Mucosa of gallbladder (tissue), 1 donor: ENCODE measurements at regions not wholly inside any gene's neighbourhood (a gene's known extent, or its start where the extent isn't known, plus 50 kb on each side); places are given as distances from the start of the nearest gene placed in this dataset.

ENCODE experiments used
- DNase-seq: peaks from one replicate; pipeline ENCODE4 v3.0.0-alpha.2; 2020; ENCODE audit warnings: low spot score
- donor health status: DM: no; HTN: no; CAD: no.

DNA sequence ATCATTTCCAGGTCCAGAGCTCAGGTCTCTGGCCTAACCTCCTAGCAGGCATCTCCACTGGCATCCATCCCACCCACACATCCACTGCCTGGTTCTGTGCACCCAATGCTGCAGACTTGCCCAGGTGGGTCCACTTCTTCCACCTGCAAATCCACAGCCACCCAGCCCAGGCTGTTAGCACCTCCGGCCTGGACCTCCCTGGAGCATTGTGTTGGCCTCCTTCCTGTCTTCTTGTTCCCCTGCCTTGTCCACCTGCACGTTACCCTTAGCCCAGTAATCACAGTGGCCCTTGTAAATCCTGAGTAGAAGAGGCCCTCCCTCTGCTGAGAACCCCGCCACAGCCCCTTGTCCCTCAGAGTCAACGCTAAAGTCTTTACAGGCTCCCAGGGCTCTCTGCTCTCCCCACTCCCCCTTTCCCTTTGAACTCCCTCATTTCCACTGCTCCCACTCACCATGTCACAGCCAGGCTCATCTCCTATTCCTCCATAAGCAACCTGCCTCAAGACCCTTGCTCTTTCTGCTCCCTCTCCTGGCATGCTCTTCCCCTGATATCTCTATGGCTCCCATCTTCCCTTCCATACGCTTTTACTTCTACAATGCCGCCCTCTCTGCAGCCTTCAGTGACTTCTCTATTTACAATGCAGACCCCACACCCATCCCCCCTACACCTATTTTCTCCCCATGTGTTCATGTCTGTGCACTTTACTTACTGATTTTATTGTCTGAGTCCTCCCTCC is 288.8 kb downstream of the FOXL1 start:
- DNase-seq: no peak

DNA sequence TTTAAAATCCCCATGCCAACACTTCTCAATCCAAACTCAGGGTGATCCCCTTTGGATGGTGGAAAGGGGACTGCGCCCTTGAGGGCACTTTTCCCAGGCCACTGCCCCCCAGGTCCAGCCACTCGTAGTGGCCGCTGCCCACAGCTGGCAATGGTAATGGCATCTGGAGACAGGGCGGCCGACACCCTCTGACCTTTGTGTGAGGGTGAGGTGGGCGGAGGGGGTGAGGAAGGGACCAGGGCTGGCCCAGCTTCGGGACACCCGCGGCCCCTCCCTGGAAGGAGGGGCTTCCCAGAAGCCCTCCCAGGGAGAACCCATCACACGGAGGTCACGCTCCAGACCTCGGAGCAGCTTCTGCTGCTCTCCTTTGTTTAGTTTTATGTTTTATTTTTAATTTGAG is 289.7 kb downstream of the FOXL1 start:
- no peak for DNase-seq

DNA sequence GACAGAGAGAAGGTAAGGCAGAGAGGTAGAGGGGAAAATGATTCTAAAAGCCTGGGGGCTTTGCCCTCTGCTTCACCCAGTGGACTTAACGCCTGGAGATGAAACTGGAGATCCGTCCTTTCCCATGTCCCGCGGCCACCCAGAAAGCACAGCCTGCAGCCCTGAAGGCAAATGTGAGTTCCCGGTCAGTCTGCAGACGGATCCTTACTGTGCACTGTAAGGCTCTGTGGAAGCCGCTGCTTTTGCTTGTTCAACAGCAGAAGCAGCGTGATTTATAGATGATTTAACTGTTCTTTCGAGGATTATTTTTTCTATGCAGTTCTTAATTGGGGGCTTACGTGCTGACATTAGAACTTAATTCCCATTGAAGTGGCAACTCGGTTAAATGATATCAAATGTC is 290.4 kb downstream of the FOXL1 start:
- no peak for DNase-seq

DNA sequence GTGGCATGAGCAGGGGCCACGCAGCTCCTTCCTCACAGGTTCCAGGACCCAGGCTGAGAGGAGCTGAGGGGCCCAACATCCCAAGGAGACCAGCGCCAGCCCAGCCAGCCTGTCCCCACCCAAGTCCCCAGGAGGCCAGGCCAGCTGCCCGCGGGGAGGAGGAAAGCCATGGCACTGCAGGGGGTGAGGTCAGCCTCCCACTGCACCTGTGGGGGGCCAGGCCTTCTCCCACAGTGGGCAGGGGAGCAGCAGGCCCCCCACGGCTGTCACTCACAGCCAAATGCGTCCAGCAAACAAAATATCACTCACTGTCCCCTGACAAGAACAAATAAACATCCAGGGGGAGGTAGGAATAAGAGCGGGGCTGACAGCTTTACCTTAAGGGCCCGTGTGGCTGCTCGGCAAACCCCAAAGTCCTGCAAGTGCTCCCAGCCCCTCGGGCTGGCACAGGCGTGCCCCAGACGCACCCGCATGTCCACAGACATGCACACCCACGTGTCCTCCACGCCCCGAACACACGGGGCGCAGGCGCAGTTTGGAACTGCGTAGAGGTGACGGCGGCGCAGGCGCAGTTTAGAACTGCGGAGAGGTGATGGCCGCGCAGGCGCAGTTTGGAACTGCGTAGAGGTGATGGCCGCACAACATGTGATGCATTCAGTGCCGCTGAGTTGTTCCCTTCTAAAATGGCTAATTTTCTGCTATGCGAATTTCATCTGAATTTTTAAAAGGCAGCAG is 291.1 kb downstream of the FOXL1 start:
- no peak for DNase-seq

DNA sequence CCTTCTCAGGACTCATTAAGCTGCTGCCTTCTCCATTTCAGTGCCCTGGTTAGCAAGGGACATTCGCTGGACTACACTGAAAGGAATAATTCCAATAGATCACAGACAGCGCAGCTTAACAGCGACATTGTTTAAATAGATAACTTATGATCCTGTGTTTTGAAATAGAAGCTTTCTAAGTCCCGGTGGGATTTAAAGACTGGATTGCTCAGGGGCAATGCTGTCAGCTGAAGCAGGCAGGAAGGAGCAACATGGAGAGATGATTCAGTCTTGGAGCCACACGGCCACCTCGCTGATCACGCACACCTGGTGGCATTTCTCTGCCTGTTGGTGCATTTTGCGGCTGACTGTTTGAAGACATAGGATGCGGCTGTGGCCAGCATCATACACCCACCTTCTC is 292.0 kb downstream of the FOXL1 start:
- no peak for DNase-seq

DNA sequence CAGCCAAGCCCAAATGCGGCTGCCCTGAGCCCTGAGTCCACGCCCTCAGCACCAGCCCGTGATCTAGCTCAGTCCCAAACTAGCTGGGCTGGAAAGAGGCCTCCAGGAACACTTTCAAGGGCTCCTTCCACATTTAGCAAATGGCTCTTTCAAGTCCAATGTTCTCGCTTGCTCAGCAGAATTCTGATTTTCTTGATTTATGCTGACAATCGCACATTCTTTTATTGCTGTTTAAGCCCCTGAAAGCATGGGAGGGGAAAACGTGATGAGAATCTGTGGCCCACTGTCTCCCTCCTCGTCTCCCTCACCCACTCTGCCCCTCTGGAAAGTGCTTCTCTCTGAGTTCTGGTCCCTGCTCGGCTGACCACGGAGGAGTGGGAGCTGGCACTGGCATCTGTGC is 293.8 kb downstream of the FOXL1 start:
- DNase-seq: no peak

DNA sequence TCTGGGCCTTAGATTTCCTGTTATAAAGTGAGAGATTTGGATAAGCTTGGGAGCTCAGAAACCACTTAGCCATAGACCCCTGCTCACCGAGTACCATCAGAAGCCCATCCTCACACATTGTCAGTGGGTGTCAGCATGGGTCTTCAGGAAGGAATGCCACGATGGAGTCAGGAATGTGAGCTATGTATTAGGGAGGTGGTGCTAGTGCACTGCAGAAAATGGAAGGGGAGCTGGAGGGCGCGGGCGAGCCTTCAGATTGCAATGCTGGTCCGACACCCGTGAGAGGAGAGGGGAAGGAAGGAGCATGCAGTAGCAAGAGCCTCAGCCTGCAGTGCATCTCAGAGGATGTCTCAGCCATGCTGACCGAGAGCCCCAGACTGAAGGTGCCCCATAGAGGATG is 294.5 kb downstream of the FOXL1 start:
- no peak for DNase-seq

DNA sequence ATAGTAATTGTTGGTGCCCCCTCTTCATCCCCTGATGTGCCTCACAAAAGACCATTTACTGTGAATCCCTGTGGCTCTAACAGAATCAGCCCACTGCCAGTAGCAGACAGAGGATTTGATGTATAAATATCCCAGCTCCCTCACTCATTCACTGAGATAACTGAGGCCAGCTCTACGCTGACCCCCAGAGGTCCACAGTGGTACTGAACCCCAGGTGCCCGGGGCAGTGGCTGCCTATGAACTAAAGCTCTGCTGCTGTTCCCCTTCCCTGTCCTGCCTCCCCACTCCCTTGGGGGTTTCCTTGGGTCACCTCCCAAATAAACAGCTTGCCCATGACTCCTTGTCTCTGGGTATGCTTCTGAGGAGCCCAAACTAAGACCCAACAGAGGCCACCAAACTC is 295.8 kb downstream of the FOXL1 start:
- no peak for DNase-seq

DNA sequence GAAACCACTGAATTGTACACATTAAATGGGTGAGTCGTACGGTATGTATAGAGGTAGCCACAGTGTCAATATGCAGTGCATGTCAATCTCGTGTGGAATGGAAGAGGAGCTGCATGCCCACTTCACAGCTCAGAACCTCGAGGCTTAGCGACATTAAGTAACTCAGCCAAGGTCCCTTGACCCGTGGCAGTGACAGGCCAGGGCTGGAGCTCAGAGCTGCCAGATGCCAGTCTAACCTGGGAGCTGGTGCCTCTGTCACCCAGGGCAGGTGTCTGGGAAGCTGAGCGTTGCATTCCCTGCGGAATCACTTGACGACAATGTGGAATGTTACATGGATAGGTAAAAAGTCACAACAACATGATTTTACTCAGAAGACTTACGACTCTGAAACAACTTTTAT is 298.1 kb downstream of the FOXL1 start:
- DNase-seq: no peak

DNA sequence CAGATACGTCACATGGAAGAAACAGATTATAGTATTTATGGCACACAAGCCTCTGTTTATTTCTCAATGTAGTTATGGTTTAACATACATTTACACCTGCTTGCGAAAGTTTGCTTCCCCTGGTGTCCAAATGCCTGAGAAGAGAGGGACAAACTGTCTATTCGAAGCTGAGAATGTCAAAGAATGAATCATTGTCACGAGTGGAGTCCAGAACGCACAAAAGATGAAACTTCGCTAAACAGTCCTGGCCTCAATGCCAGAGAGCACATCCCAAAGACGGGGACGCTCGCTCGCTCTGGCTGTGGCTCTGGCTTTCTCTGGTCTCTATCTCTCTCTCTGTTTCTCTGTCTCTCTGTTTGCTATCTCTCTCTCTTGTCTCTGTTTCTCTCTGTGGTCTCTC is 298.8 kb downstream of the FOXL1 start:
- no peak for DNase-seq

DNA sequence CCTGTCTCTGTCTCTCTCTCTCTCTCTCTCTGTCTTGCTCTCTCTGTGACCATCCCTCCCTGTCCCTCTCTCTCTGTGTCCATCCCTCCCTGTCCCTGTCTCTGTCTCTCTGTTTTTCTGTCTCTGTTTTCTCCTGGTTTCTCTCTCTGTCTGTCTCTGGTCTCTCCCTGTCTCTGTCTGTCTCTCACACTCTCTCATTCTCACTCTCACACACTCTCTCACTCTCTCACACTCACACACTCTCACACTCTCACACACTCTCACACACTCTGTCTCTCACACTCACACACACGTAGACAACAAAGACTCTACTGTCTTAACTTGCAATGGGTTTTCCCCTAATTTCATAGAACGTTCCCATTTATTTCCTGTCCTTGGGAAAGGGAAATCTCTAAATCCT is 299.5 kb downstream of the FOXL1 start:
- no peak for DNase-seq

DNA sequence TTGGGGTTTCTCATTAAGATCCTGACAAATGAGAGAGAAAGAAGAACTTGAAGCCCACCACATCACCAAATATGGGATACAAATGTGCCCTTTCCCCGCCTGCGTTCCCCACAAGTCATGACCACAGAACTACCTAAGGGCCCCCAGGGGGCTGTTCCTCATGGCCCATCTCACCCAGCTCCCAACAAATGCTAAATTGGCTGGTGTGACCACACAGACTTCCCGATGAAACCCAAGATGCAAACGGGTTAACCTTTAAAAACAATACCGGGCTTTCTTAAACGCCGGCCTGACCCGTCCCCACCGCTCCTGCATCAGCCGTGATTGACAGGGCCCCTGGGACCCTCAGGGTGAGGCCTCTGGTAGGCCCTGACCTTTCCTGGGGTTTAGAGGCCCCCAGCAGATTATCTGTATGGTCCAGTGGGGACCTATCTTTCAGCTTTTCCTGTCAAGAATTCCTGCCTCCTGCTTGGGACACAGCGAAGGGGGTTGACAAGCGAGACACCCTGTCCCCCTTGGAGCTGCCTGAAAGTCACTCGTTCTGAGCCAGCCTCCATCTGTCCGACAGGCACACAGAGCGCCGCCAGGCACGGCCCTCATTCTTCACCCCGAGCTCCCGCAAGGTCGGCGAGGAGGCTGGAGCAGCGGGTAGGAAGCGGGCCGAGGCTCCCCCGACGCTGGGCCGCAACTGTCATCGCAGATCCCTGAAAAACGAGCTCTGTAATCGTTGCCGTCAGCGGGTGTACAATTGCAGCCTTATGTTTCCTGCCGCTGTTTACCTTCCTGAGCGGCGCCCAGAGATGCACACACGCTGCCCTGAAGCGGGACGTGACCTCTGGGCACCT is 300.1 kb downstream of the FOXL1 start:
- DNase-seq: no peak

DNA sequence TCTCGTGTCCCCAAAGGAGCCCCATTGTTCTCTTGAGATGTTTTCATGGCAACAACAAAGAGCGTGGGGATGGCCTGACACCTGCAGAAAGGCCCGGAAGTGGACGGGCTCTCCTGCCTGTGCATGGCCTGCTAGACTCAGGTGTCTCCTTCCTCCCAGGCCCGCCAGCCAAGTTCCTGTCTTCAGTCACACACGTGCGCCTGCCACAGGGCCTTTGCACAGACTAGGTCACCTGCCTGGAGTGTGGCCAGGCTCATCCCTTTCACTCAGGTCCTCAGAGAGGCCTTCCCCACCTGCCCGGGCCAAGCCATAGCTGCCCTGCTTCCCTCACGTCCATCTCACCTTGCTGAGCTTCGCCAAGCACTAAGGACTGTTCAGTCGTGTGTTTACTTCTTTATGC is 300.9 kb downstream of the FOXL1 start:
- DNase-seq: no peak

DNA sequence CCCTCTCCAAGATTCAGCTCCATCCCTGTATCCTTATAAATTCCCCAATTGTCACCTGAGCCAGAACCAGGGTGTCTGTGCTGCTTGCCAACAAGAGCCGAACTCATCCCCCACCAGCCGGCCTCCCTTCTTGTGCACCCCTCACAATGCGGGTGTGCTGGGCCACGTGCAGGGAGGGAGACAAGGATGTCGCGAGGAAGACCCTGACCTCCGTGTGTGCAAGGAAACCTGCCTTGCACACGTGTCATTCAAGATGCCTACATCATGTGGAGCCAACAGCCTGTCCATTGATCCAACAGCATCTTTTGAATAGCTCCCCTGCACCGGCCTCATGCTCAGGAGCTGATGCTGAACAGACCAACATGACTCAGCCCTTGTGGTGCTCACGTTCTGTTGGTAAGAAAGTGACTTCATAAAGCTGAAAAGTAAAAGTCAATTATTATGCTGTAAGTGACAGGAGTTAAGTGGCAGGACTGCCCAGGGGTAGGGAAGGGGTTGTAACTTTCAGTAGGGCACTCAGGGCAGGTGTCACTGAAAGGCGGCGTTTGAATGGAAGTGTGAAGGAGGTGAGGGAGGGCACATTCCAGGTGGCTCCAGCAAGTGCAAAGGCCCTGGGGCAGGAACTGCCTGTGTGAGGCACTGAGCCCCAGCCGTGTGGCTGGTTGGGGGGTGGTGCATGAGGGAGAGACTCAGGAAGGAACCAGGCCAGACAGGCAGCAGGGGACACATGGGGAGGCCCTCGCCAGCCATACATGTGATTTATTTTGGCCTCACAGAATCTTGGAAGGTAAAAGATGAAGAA is 302.2 kb downstream of the FOXL1 start:
- DNase-seq: no peak

DNA sequence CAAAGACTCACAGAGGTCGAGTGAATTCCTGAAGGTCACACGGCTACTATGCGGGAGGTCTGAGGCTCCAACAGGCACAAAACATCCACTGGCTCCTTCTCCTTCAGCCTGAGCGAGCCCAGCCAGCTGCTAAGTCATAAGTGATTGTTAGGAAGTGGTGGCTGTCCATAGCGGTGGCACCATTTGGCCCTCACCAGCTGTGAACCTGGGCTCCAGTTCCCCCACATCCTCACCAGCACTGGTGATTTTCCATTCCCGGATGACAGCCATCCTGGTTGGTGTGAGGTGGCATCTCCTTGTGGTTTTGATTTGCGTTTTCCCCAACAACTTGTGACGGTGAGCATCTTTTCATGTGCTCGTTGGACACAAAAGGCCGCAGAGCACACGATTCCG is 302.8 kb downstream of the FOXL1 start:
- DNase-seq: no peak

DNA sequence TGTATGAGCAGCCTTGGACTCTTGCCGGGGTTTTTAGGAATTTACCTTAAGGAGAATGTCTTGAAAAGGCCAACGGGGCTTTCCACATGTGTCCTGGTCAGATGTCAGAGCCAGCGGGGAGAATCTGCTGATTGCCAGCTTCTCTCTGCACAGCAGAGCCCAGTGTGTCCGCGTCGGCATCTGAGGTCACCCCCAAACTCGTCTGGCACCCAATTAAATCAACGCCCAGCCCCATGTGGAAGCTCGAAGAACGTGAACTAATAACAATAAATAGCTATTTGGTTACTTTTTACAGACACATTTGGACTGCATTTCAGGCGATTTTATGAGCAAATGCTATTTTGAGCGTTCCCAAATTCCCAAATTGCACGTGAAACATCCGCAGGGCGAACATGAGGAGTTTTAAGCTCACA is 303.5 kb downstream of the FOXL1 start:
- no peak for DNase-seq

DNA sequence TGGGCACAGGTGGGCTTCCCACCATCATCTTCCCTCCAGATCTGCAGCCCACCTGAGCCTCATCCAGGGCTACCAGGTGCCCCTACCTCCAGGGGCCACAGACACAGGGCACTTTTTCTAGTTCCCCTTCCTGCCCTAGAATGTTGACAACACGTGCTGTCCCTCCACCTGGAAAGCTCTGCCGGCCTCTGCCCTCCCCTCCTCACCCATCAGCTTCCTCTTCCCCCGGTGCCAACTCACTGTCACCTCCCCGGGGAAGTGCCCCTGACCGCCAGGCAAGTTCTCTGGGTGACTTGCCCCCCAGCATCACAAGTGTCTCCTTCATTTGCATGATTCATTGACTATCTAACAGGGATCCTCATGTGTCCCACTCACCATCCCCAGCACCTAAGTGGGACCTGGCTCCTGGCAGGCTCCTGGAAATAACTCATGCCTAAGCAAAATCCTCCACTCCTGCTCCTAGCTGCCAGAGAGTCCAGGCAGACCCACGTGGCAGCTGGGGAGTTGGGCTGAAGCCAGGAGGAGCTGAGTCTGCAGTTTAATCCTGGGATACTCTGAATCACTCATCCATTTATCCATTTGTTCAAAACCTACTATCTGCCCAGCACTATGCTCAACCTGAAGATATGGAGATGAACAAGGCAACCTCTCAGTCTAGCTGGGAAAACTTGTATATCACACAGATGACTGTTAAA is 304.4 kb downstream of the FOXL1 start:
- peak; percentile 34 for DNase-seq

DNA sequence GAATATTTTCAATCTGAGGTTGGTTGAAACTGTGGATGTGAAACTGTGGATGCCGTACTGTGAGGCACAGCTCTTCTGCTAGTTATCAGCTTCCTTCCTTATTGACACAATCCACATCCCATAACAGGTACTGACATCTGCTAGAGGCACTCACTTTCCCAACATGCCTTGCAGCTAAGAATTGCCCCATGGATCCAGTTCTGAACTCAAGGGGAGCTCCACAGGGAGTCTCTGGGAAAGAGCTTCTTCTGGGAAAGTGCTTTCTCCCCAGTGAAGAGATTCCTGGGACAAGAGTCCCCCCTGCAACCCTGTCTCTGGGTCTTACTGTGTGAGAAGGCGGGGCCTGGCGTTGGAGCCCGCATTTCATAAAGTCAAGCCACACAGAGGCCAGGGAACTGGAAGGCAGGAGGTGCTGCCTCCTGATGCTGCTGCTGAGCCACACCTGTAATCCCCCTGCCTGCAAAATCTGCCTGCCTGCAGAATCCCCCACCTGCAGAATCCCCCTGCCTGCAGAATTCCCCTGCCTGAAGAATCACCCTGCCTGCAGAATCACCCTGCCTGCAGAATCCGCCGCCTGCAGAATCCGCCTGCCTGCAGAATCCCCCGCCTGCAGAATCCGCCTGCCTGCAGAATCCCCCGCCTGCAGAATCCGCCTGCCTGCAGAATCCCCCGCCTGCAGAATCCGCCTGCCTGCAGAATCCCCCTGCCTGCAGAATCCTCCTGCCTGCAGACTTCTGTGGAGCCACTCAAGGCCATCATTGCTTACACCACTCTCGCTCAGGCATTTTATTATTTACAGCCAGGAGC is 305.4 kb downstream of the FOXL1 start:
- no peak for DNase-seq

DNA sequence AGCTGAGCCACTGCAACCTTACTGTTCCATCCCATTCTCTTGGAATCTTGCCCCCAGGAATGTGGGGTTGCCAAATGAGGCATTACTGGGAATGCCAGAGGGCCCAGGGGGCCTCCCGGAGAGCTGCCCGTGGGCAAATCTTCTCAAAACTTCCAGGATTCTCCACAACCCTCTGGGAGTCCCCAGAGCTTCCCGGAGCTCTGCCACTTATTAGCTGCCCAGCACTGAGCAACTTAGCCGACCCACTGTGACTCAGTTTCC is 306.0 kb downstream of the FOXL1 start:
- DNase-seq: no peak

DNA sequence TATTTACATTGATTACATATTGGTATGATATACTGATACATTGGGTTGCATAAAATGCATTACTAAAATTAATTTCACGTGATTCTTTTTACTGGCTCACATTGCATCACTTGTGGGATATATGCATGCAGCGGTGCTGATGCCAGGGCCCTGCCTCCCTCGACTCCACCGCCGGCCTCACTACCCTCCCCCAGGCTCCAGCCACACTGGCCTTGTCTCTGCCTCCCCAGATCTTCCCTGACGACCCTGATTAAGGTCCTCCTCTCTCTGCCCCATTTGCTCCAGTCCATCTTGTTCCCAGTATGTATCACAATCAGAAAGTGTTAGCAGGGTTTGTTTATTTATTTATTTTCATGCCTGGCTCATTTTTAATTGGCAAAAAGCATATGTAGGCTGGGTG is 306.8 kb downstream of the FOXL1 start:
- DNase-seq: no peak

DNA sequence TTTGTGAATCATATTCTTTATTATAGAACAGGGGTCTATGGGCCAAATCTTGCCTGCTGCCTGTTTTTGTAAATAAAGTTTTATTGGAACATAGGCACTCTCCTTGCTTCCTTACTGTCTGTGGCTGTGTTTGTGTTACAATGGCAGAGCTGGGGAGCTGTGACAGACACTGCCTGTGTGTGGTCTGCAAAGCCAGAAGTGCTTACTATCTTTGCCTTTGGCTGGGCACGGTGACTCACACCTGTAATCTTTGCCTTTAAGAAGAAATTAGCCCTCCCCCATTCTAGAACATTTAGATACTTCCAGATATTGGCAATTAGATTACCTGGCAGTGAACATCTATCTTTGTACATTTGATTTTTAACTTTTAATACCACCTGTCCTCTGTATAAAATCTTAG is 308.3 kb downstream of the FOXL1 start:
- no peak for DNase-seq
